ENCODE measurements at regions not wholly inside any gene's neighbourhood (a gene's known extent, or its start where the extent isn't known, plus 50 kb on each side); places are given as distances from the start of the nearest gene placed in this dataset.

GRCh38 chr6:91018586-91018985 is 431.7 kb upstream of the MAP3K7 start:
- intact Hi-C loops (cut with micrococcal nuclease; ENCODE audit: unreplicated experiment) = no loop called here
- H3K9me3 ChIP-seq (ENCODE audit: low read depth, low read length, poor library complexity, severe bottlenecking) = no peaks in the 10 kb centered on the region
- no peaks in the 10 kb centered on the region for H3K4me1 ChIP-seq (ENCODE audit: insufficient read depth, low read length, poor library complexity, severe bottlenecking)
- POLR2A ChIA-PET (ENCODE audit: low non-redundant PET) = no interaction called here
- no peak overlapping the region for H3K4me3 ChIP-seq (ENCODE audit: low read depth, low read length, poor library complexity, severe bottlenecking)
- CTCF ChIA-PET = no interaction called here
- BruUV-seq (replicated peaks) = no TSS peak
- no peak for TF ChIP-seq EZH2 (IDR thresholded peaks at IDR 0.05; ENCODE audit: borderline replicate concordance, low read depth, low read length, poor library complexity, severe bottlenecking)
- no peak for TF ChIP-seq CTCF (conservative IDR thresholded peaks at IDR 0.05; ENCODE audit: low read depth, low read length)
- no peak for DNase-seq (ENCODE audit: low spot score)
- no peaks in the 10 kb centered on the region for H3K36me3 ChIP-seq (ENCODE audit: insufficient read depth, low read length, poor library complexity, severe bottlenecking)
- H3K27ac ChIP-seq (ENCODE audit: low read depth, low read length, poor library complexity, severe bottlenecking) = no peak overlapping the region
- H3K27me3 ChIP-seq (replicated peaks; ENCODE audit: insufficient read depth, low read depth, low read length, poor library complexity) = no peaks in the 10 kb centered on the region

- no TSS peak for BruUV-seq (replicated peaks)
- H3K4me3 ChIP-seq (ENCODE audit: low read depth, low read length, poor library complexity, severe bottlenecking) = no peak overlapping the region
- H3K27ac ChIP-seq (ENCODE audit: low read depth, low read length, poor library complexity, severe bottlenecking) = no peak overlapping the region
- CTCF ChIA-PET = no interaction called here
- POLR2A ChIA-PET (ENCODE audit: low non-redundant PET) = no interaction called here
- no peaks in the 10 kb centered on the region for H3K36me3 ChIP-seq (ENCODE audit: insufficient read depth, low read length, poor library complexity, severe bottlenecking)
- H3K27me3 ChIP-seq (replicated peaks; ENCODE audit: insufficient read depth, low read depth, low read length, poor library complexity) = no peaks in the 10 kb centered on the region
- peak; percentile 3 for DNase-seq (ENCODE audit: low spot score)
- H3K9me3 ChIP-seq (ENCODE audit: low read depth, low read length, poor library complexity, severe bottlenecking) = no peaks in the 10 kb centered on the region
- no peak for TF ChIP-seq CTCF (conservative IDR thresholded peaks at IDR 0.05; ENCODE audit: low read depth, low read length)
- TF ChIP-seq EZH2 (IDR thresholded peaks at IDR 0.05; ENCODE audit: borderline replicate concordance, low read depth, low read length, poor library complexity, severe bottlenecking) = no peak
- intact Hi-C loops (cut with micrococcal nuclease; ENCODE audit: unreplicated experiment) = no loop called here
- no peaks in the 10 kb centered on the region for H3K4me1 ChIP-seq (ENCODE audit: insufficient read depth, low read length, poor library complexity, severe bottlenecking)
These were observed 426.6 kb upstream of the MAP3K7 start for GRCh38 chr6:91013511-91013910.

GRCh38 chr6:90997076-90997475 is 410.2 kb upstream of the MAP3K7 start:
- H3K27ac ChIP-seq (ENCODE audit: low read depth, low read length, poor library complexity, severe bottlenecking) = no peak overlapping the region
- peak; percentile 7 for DNase-seq (ENCODE audit: low spot score)
- TF ChIP-seq EZH2 (IDR thresholded peaks at IDR 0.05; ENCODE audit: borderline replicate concordance, low read depth, low read length, poor library complexity, severe bottlenecking) (no peak), CTCF (conservative IDR thresholded peaks at IDR 0.05; ENCODE audit: low read depth, low read length) (no peak)
- no peaks in the 10 kb centered on the region for H3K36me3 ChIP-seq (ENCODE audit: insufficient read depth, low read length, poor library complexity, severe bottlenecking)
- no peaks in the 10 kb centered on the region for H3K27me3 ChIP-seq (replicated peaks; ENCODE audit: insufficient read depth, low read depth, low read length, poor library complexity)
- POLR2A ChIA-PET (ENCODE audit: low non-redundant PET) = no interaction called here
- H3K4me3 ChIP-seq (ENCODE audit: low read depth, low read length, poor library complexity, severe bottlenecking) = no peak overlapping the region
- no TSS peak for BruUV-seq (replicated peaks)
- peaks cover 7% of the 10 kb centered on the region for H3K4me1 ChIP-seq (ENCODE audit: insufficient read depth, low read length, poor library complexity, severe bottlenecking)
- CTCF ChIA-PET = no interaction called here
- intact Hi-C loops (cut with micrococcal nuclease; ENCODE audit: unreplicated experiment) = no loop called here
- no peaks in the 10 kb centered on the region for H3K9me3 ChIP-seq (ENCODE audit: low read depth, low read length, poor library complexity, severe bottlenecking)

All from A673 (cell line).